ENCODE measurements at regions not wholly inside any gene's neighbourhood (a gene's known extent, or its start where the extent isn't known, plus 50 kb on each side); places are given as distances from the start of the nearest gene placed in this dataset.

DNA sequence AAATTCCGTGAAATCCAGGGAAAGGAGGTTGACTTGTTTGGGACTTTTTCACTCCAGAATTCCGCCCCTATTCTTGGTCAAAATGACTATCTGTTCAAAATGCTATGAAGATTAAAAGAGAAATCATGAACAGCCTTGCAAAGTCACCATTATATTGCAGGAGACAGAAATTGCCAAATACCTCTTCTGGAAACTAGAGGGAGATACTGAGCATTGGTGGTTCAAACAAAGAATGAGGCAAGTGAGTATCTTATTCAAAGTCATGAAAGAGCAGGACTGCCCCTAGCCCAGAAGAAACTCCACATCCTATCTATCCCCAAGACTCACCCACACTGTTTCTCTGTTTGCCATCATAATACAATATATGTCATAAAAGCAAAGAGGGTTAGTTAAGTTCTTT lies 862.3 kb upstream of the POU3F3 start:
- TF ChIP-seq POLR2A (IDR thresholded peaks at IDR 0.05): no peak
- TF ChIP-seq, protein P1, sequence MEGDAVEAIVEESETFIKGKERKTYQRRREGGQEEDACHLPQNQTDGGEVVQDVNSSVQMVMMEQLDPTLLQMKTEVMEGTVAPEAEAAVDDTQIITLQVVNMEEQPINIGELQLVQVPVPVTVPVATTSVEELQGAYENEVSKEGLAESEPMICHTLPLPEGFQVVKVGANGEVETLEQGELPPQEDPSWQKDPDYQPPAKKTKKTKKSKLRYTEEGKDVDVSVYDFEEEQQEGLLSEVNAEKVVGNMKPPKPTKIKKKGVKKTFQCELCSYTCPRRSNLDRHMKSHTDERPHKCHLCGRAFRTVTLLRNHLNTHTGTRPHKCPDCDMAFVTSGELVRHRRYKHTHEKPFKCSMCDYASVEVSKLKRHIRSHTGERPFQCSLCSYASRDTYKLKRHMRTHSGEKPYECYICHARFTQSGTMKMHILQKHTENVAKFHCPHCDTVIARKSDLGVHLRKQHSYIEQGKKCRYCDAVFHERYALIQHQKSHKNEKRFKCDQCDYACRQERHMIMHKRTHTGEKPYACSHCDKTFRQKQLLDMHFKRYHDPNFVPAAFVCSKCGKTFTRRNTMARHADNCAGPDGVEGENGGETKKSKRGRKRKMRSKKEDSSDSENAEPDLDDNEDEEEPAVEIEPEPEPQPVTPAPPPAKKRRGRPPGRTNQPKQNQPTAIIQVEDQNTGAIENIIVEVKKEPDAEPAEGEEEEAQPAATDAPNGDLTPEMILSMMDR (IDR thresholded peaks at IDR 0.05): no peak
- WGBS, 2 donors: 82 to 84% methylated on average over 2 of the region's 2 CpGs
- intact Hi-C loops (cut with DNase I; ENCODE audit: low total_unique reads): no loop called here
- H3K4me3 ChIP-seq (ENCODE audit: low read depth, poor library complexity, severe bottlenecking): no peak overlapping the region
- no peak for DNase-seq (ENCODE audit: low spot score in 2 of 2)

DNA sequence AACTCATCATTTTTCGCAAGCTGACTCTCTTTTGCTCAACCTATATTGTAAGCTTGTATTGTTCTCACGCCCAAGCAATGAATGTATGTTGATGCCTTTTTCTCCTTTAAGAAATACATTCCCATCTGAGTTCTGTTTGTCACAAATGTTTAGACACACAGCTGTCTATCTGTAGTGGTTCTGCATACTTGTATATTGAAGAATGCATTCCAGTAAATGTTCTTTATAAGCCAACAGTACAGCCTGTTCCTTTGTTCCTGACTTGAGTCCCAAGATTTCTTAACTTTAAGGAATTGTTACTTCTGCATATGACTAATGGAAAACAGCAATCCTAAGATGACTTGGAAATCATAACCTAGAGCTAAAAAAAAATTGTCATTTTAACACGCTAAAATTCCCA lies 849.1 kb upstream of the POU3F3 start:
- intact Hi-C loops (cut with DNase I; ENCODE audit: low total_unique reads): no loop called here
- no peak for TF ChIP-seq POLR2A (IDR thresholded peaks at IDR 0.05)
- TF ChIP-seq, protein P1 (IDR thresholded peaks at IDR 0.05): no peak
- no peak for DNase-seq (ENCODE audit: low spot score in 2 of 2)
- 54 to 76% methylated on average over 3 of the region's 3 CpGs for WGBS, 2 donors
- no peak overlapping the region for H3K4me3 ChIP-seq (ENCODE audit: low read depth, poor library complexity, severe bottlenecking)

DNA sequence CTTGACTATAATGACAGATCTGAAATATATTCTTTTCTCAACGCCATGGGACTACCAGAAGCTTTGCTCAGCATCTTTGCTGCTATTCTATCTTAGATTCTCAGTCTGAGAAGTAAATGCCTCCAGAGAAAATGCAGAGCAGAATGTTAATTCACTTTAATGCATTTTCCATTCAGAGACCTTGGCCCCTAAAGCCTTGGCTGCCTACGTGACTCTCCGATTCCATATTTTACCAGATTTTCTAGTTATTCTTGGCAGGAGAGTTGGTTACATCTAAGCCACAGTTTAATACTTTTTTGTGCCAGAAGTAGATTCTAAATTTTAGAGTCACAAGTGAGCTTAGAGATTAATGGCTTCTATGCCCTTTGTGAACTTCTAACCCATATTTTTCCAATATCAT lies 837.1 kb upstream of the POU3F3 start:
- DNase-seq (ENCODE audit: low spot score in 2 of 2): no peak
- 70 to 84% methylated on average over 3 of the region's 3 CpGs for WGBS, 2 donors
- no peak for TF ChIP-seq POLR2A (IDR thresholded peaks at IDR 0.05)
- TF ChIP-seq, protein P1 (IDR thresholded peaks at IDR 0.05): no peak
- H3K4me3 ChIP-seq (ENCODE audit: low read depth, poor library complexity, severe bottlenecking): no peak overlapping the region
- intact Hi-C loops (cut with DNase I; ENCODE audit: low total_unique reads): no loop called here

DNA sequence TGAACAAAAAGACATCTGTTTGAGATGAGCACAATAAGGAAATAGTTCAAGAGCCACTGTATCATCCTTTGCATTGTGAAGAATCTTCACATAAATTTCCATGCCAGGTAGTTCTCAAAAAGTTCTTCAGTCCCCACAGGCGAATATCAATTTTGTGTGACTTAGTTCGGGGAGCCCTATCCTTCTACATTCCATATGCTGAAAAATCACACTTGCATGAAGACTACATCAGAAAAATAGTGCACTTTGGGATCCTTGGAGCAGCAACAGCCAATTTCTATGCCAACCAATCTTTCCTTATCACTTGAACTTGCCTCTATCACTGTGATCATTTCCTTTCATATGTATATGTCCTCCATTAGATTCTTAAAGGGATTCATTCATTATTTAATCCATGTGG lies 830.6 kb upstream of the POU3F3 start:
- no peak overlapping the region for H3K4me3 ChIP-seq (ENCODE audit: low read depth, poor library complexity, severe bottlenecking)
- DNase-seq (ENCODE audit: low spot score in 2 of 2): no peak
- intact Hi-C loops (cut with DNase I; ENCODE audit: low total_unique reads): no loop called here
- no peak for TF ChIP-seq POLR2A (IDR thresholded peaks at IDR 0.05)
- TF ChIP-seq, protein P1 (IDR thresholded peaks at IDR 0.05): no peak
- WGBS, 2 donors: 49 to 59% methylated on average over 2 of the region's 2 CpGs

DNA sequence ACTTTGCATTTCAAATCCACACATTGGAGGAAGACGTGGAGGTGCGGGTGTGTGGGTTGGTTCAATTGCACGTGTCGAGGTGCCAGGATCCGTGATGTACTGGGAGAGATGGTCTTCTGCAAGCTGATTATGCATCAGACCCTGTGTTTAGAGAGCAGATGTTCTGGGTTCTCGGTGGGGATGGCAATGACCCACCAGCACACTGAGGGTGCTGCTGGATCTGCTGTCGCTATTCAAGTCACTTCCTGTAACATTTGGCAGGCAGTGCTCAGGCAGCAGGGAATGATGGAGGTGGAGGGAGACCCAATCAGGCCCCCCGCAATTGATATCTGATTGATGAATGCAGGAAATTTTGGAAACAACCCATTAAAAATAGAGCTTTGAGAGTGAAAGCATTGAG lies 830.1 kb upstream of the POU3F3 start:
- TF ChIP-seq, protein P1 (IDR thresholded peaks at IDR 0.05): no peak
- TF ChIP-seq POLR2A (IDR thresholded peaks at IDR 0.05): no peak
- DNase-seq (ENCODE audit: low spot score in 2 of 2): no peak
- intact Hi-C loops (cut with DNase I; ENCODE audit: low total_unique reads): no loop called here
- WGBS, 2 donors: 58 to 62% methylated on average over 8 of the region's 8 CpGs
- no peak overlapping the region for H3K4me3 ChIP-seq (ENCODE audit: low read depth, poor library complexity, severe bottlenecking)

DNA sequence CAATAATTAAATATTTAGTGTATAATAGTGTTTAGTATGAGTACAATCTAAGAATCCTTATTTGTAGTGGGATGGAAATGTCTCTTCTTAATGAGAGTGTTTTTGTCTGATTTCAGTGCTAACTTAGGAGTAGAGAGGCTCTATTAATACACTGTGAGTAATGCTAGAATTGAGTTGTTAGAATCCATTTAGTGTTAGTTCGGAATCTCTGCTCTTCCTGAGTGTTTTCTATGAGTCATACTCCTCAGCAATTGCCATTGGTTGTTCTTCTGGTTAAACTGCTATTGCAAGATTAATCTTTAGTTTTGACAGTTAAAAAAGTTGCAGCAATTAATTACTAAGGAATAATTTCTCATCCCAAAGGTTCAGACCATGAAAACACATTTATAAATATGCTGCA lies 828.6 kb upstream of the POU3F3 start:
- TF ChIP-seq, protein P1 (IDR thresholded peaks at IDR 0.05): no peak
- no peak for TF ChIP-seq POLR2A (IDR thresholded peaks at IDR 0.05)
- no peak for DNase-seq (ENCODE audit: low spot score in 2 of 2)
- H3K4me3 ChIP-seq (ENCODE audit: low read depth, poor library complexity, severe bottlenecking): no peak overlapping the region
- 21 to 53% methylated on average over 1 of the region's 1 CpG for WGBS, 2 donors
- intact Hi-C loops (cut with DNase I; ENCODE audit: low total_unique reads): no loop called here

Measured in lower leg skin (tissue), 4 donors.